Breast epithelium (tissue), 3 donors: ENCODE measurements at regions not wholly inside any gene's neighbourhood (a gene's known extent, or its start where the extent isn't known, plus 50 kb on each side); places are given as distances from the start of the nearest gene placed in this dataset.

ENCODE experiments used
- CTCF ChIP-seq, 3 donors: fragments of 450-650 bp; IDR thresholded peaks; one replicate each; pipeline ENCODE4 v1.5.1; 2016 to 2017; ENCODE audit warnings: antibody characterized with exemption in 3 of 3, mild to moderate bottlenecking in 3 of 3, moderate library complexity in 3 of 3
- POLR2A ChIP-seq: fragments of 450-650 bp; IDR thresholded peaks from one replicate; pipeline ENCODE4 v1.6.1; 2016; ENCODE audit warnings: antibody characterized with exemption, mild to moderate bottlenecking, moderate library complexity
- POLR2AphosphoS5 ChIP-seq, 3 donors: sonication (generic); formaldehyde crosslinking; IDR thresholded peaks; one replicate each; pipeline ENCODE4 v1.6.1; 2017; ENCODE audit warnings: antibody characterized with exemption in 3 of 3

- no peak for TF ChIP-seq CTCF (IDR thresholded peaks at IDR 0.05)
- no peak for TF ChIP-seq POLR2AphosphoS5 (IDR thresholded peaks at IDR 0.05)
- TF ChIP-seq POLR2A, result no peak
Measured at GRCh38 chr18:70489571-70489970, 200.7 kb downstream of the SOCS6 start.
